Choroid plexus epithelial cell (primary cell): ENCODE measurements at regions not wholly inside any gene's neighbourhood (a gene's known extent, or its start where the extent isn't known, plus 50 kb on each side); places are given as distances from the start of the nearest gene placed in this dataset.
A peak's percentile ranks its signal among the peaks of the same experiment; 100 is the strongest.

Experiments used
- DNase-seq: peaks from one replicate; pipeline ENCODE4 v3.0.0-alpha.2; 2010; ENCODE audit warnings: low read depth
- H3K4me3 ChIP-seq: 2 replicates; pipeline ENCODE4 v1.5.1; 2011; ENCODE audit warnings: low read depth, mild to moderate bottlenecking, control low read depth, low read length, moderate library complexity
- TF ChIP-seq, protein P1 (sequence below): conservative IDR thresholded peaks from 2 replicates; pipeline ENCODE4 v1.5.1; 2011; ENCODE audit warnings: low read depth, mild to moderate bottlenecking, control low read depth, inconsistent platforms, low read length, moderate library complexity

DNA sequence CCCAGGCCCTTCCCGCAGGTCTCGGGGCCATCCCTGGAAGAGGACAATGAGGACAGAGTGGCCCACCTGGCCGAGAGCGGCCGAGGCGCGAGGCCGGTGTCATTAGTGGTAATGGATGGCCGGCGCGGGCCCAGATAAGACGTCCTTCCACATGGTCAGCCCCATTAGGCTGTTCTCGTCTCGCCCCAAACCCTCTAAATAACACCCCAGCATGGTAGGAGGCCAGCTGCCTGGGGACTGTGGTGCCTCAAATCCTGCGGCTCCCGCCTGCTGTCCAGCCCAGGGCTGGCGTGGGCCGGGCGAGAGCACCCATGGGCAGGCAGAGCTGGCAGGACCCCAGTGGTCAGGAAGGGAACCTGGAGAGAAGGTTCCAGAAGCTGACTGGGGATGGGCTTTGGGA lies 121.7 kb downstream of the FAM53A start:
- TF ChIP-seq, protein P1, sequence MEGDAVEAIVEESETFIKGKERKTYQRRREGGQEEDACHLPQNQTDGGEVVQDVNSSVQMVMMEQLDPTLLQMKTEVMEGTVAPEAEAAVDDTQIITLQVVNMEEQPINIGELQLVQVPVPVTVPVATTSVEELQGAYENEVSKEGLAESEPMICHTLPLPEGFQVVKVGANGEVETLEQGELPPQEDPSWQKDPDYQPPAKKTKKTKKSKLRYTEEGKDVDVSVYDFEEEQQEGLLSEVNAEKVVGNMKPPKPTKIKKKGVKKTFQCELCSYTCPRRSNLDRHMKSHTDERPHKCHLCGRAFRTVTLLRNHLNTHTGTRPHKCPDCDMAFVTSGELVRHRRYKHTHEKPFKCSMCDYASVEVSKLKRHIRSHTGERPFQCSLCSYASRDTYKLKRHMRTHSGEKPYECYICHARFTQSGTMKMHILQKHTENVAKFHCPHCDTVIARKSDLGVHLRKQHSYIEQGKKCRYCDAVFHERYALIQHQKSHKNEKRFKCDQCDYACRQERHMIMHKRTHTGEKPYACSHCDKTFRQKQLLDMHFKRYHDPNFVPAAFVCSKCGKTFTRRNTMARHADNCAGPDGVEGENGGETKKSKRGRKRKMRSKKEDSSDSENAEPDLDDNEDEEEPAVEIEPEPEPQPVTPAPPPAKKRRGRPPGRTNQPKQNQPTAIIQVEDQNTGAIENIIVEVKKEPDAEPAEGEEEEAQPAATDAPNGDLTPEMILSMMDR: no peak
- H3K4me3 ChIP-seq: no peak overlapping the region
- DNase-seq: no peak

DNA sequence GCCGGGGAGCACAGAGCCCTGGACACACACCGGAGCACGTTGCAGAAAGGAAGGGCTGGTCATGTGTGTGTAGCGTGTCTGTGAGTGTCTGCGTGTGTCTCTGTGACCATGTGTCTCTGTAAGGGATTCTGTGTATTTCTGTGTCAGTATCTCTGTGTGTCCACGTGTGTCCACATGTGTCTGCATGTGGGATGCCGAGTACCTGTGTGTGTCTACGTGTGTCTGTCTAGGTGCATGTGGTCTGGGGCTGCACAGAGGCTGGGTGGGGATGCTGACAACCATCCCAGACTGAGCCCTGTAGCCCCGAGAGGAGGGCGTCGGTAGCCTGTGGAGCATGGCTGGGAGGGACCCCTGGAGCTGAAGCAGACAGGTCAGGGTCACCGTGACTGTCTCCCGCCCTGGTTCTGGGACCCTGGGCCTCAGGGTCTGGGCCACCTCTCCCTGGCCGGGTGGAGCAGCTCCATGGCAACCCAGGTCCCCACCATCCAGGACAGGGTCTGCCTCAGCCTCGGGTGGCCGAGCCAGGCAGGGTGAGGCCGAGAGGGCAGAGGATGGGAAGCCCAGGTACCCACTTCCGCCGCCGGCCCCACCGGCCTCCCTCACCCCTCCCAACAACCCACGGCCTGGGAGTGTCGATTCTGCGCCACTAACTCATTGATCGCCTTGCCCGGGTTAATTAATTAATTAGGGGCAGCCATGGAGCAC lies 122.7 kb downstream of the FAM53A start:
- no peak for DNase-seq
- TF ChIP-seq, protein P1: no peak
- H3K4me3 ChIP-seq: no peak overlapping the region

DNA sequence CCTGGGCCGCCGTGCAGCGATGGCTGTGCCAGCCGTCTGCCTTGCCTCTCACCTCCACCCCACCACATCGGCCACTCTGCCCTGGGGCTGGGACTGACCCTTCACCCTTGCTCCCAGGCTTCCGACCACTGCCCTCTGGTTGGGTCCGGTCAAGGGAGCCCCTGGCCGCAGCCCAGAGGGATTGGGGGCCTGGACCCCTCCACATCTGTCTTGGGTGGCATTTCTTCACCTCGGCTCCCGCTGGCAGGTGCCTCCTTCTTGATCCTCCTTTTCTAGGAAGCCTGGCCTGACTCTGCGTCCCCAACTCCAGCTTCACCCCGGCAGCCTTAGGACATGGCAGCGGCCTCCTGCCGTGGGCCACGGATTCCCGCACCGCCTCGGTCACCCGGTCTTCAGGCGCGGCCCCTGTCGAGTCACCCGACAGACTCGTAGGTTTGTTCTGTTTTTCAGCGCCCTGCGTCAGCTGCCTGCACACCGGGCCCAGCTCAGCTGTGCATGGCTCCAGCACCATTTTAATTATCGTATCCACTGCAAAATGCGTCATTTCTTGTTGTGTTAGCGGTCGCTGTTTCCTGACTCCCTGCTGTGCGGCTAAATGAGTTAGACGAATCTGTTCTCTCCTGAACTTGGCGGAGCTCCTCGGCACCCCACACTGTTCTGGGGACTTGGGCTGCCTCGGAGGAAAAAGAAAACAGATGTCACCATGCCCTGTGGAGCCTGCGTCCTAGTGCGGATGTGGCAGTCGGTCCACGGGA lies 124.0 kb downstream of the FAM53A start:
- TF ChIP-seq, protein P1: no peak
- H3K4me3 ChIP-seq: no peak overlapping the region
- DNase-seq: peak; percentile 95

DNA sequence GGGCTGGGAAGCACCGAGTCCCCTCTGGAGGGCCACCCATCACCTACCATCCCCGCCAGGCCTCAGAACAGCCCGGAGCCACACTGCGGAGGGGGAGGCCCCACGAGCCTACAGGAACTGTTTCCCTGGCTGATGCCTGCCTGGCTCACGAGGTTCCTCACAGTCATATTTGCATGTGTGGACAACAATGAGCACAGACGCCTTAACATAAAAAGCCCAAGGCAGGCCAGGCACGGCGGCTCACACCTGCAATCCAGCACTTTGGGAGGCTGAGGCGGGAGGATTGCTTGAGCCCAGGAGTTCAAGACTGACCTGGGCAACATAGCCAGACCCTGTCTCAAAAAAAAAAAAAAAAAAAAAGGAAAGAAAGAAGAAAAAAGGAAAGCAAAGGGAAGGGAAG lies 125.9 kb downstream of the FAM53A start:
- DNase-seq: no peak
- no peak overlapping the region for H3K4me3 ChIP-seq
- TF ChIP-seq, protein P1: no peak

DNA sequence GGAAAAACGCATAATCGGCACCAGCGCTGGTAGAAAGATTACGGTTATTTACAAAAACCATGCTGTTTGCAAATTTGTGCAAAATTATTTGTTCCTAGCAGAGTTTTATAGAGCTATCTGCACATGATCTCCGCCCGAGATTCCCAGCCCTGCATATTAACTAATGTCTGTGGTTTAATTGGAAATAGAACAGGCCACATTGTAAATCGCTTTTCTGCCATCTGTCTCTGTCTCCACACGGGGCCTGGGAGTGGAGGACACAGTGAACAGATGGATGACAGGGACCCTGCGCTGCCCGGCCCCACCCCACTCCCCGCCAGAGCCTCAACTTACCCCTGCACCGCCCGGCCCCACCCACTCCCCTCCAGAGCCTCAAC lies 126.9 kb downstream of the FAM53A start:
- TF ChIP-seq, protein P1: no peak
- DNase-seq: no peak
- no peak overlapping the region for H3K4me3 ChIP-seq

DNA sequence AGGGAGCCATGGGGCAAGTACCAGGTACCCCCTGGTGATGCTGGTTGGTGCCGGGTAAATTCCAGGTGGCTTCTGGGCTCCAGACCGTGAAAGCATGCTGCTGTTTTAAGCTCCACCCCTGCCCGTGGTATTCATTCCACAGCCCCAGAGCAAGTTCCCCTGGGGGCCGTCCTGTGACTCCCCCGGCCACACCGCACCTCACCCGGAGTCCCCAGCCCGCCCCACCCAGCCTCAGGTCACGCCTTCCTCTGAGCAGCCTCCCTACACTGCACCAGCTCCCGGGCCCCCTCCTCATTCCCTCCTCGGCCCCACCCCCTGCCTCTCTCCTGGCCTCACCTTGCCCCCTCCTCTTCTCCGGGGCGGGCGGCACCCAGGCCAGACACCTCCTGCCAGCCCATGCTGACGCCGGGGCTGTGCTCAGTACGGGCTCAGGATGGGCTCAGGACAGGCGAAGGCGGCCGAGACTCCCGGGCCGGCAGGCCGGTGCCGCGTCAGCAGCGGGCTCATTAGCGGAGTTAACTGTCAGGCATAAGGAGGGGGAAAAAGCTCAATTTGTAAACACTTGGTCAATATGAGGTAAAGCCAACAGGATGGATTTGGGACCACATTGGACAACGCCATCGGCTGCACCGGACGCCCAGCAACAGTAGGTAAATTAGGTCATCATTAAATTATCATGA lies 127.4 kb downstream of the FAM53A start:
- no peak overlapping the region for H3K4me3 ChIP-seq
- TF ChIP-seq, protein P1: no peak

More for the DNA sequence above, 127.4 kb downstream of the FAM53A start:
- DNase-seq: no peak
